ENCODE measurements at regions not wholly inside any gene's neighbourhood (a gene's known extent, or its start where the extent isn't known, plus 50 kb on each side); places are given as distances from the start of the nearest gene placed in this dataset.
"Not testable (repeated sequence)": the region's sequence is repeated elsewhere in the genome, so short reads cannot be mapped to it uniquely, and the experiment has no call there.

GRCh38 chr18:61637905-61638595 is 254.8 kb downstream of the RNF152 start:
- H3K27me3 Mint-ChIP-seq, result no peaks in the 10 kb centered on the region
- no peak for TF ChIP-seq CTCF (IDR thresholded peaks at IDR 0.05; ENCODE audit: unreplicated experiment)
- DNase-seq (ENCODE audit: low spot score, unreplicated experiment), result no peak
- H3K4me3 Mint-ChIP-seq (ENCODE audit: low read depth), result no peak overlapping the region
- no peaks in the 10 kb centered on the region for H3K9me3 Mint-ChIP-seq (ENCODE audit: low read depth)
- no peaks in the 10 kb centered on the region for H3K36me3 Mint-ChIP-seq (ENCODE audit: insufficient read depth)
- H3K27ac Mint-ChIP-seq, result no peak overlapping the region
- peaks cover 12% of the 10 kb centered on the region for H3K4me1 Mint-ChIP-seq (ENCODE audit: low read depth)

- Mint-ChIP-seq H3K4me1 (ENCODE audit: low read depth) (peaks cover 12% of the 10 kb centered on the region), H3K27ac (no peak overlapping the region), H3K9me3 (ENCODE audit: low read depth) (no peaks in the 10 kb centered on the region), H3K36me3 (ENCODE audit: insufficient read depth) (no peaks in the 10 kb centered on the region), H3K4me3 (ENCODE audit: low read depth) (no peak overlapping the region), H3K27me3 (no peaks in the 10 kb centered on the region)
- TF ChIP-seq CTCF (IDR thresholded peaks at IDR 0.05; ENCODE audit: unreplicated experiment), result peak; percentile 54
- DNase-seq (ENCODE audit: low spot score, unreplicated experiment), result no peak
These were observed 255.5 kb downstream of the RNF152 start for GRCh38 chr18:61637319-61637718.

- H3K27ac Mint-ChIP-seq, result peak overlapping the region; percentile 63
- H3K4me3 Mint-ChIP-seq (ENCODE audit: low read depth), result no peak overlapping the region
- peaks cover 12% of the 10 kb centered on the region for H3K4me1 Mint-ChIP-seq (ENCODE audit: low read depth)
- H3K9me3 Mint-ChIP-seq (ENCODE audit: low read depth), result no peaks in the 10 kb centered on the region
- peak; percentile 93 for TF ChIP-seq CTCF (IDR thresholded peaks at IDR 0.05; ENCODE audit: unreplicated experiment)
- no peaks in the 10 kb centered on the region for H3K36me3 Mint-ChIP-seq (ENCODE audit: insufficient read depth)
- peak; percentile 55 for DNase-seq (ENCODE audit: low spot score, unreplicated experiment)
- H3K27me3 Mint-ChIP-seq, result no peaks in the 10 kb centered on the region
These were observed 256.8 kb downstream of the RNF152 start for GRCh38 chr18:61635901-61636528.

- Mint-ChIP-seq H3K4me3 (ENCODE audit: low read depth) (no peak overlapping the region), H3K4me1 (ENCODE audit: low read depth) (no peaks in the 10 kb centered on the region), H3K27me3 (no peaks in the 10 kb centered on the region), H3K36me3 (ENCODE audit: insufficient read depth) (peaks cover 12% of the 10 kb centered on the region), H3K9me3 (ENCODE audit: low read depth) (peaks cover 20% of the 10 kb centered on the region), H3K27ac (no peak overlapping the region)
- no peak for TF ChIP-seq CTCF (IDR thresholded peaks at IDR 0.05; ENCODE audit: unreplicated experiment)
- no peak for DNase-seq (ENCODE audit: low spot score, unreplicated experiment)
These were observed 264.7 kb downstream of the RNF152 start for GRCh38 chr18:61628085-61628484.

- not testable (repeated sequence) for DNase-seq (ENCODE audit: low spot score, unreplicated experiment); H3K4me3 Mint-ChIP-seq (ENCODE audit: low read depth); H3K4me1 Mint-ChIP-seq (ENCODE audit: low read depth); H3K27me3 Mint-ChIP-seq; H3K27ac Mint-ChIP-seq
- H3K36me3 Mint-ChIP-seq (ENCODE audit: insufficient read depth), result peaks cover 12% of the 10 kb centered on the region
- H3K9me3 Mint-ChIP-seq (ENCODE audit: low read depth), result peaks cover 20% of the 10 kb centered on the region
These were observed 268.2 kb downstream of the RNF152 start for GRCh38 chr18:61624631-61625030.

GRCh38 chr18:61619783-61620182 is 273.0 kb downstream of the RNF152 start:
- TF ChIP-seq CTCF (IDR thresholded peaks at IDR 0.05; ENCODE audit: unreplicated experiment), result no peak
- no peak overlapping the region for H3K4me3 Mint-ChIP-seq (ENCODE audit: low read depth)
- H3K36me3 Mint-ChIP-seq (ENCODE audit: insufficient read depth), result peaks cover 5% of the 10 kb centered on the region
- no peak for DNase-seq (ENCODE audit: low spot score, unreplicated experiment)
- peaks cover 21% of the 10 kb centered on the region for H3K9me3 Mint-ChIP-seq (ENCODE audit: low read depth)
- no peaks in the 10 kb centered on the region for H3K4me1 Mint-ChIP-seq (ENCODE audit: low read depth)
- no peaks in the 10 kb centered on the region for H3K27me3 Mint-ChIP-seq
- H3K27ac Mint-ChIP-seq, result no peak overlapping the region

All from progenitor cell of endocrine pancreas (in vitro differentiated cells).